ENCODE measurements at regions not wholly inside any gene's neighbourhood (a gene's known extent, or its start where the extent isn't known, plus 50 kb on each side); places are given as distances from the start of the nearest gene placed in this dataset.

DNA sequence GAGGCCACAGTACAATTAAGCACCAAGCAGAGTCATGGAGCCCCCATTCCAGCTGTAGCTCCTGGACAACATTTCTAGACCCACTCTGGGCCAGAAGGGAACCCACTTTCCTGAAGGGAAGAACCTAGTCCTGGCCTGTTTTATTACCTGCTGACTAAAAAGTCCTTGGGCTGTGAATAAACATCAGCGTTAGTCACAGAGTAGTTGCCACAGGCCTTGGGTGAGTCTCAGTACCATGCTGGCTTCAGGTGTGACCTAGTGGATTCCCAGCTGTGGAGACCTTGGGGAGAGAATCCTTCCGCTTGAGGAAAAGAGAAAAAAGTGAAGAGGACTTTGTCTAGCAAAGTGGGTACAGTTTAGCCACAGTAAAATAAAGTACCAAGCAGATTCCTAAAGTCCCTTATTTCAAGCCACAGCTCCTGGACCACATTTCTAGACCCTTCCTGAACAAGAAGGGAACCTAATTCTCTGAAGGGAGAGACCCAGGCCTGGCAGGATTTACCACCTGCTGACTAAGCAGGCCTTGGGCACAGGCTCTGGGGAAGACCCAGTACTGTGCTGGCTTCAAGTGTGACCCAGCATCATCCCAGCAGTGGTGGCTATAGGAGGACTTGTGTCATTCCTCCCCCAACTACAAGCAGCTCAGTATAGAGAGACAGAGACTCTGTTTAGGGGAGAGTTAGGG is 118.3 kb upstream of the KCNH8 start:
- DNase-seq = no peak
- Histone ChIP-seq H3K18ac (ENCODE audit: low read length) (no peak overlapping the region), H3K79me2 (ENCODE audit: control insufficient read depth, insufficient read depth, low read length, poor library complexity) (no peaks in the 10 kb centered on the region), H3K9ac (ENCODE audit: low read length) (no peak overlapping the region), H3K4me1 (ENCODE audit: control insufficient read depth in 1 of 2, insufficient read depth in 2 of 2, low read length in 2 of 2) (no peaks in the 10 kb centered on the region), H2AFZ (ENCODE audit: insufficient read depth, low read length, poor library complexity) (no peak overlapping the region), H2BK5ac (ENCODE audit: low read depth, low read length, poor library complexity) (no peak overlapping the region), H3K4ac (ENCODE audit: low read depth, low read length) (no peak overlapping the region), H3K4me3 (ENCODE audit: low read depth, low read length) (no peak overlapping the region), H2BK120ac (ENCODE audit: insufficient read depth, low read length, poor library complexity) (no peak overlapping the region), H3K27me3 (ENCODE audit: insufficient read depth, low read length) (no peaks in the 10 kb centered on the region), H3K9me3 (ENCODE audit: insufficient read depth, low read depth, low read length) (no peaks in the 10 kb centered on the region), H3K4me2 (ENCODE audit: low read length) (no peak overlapping the region), H3K23ac (ENCODE audit: low read length) (no peak overlapping the region), H3K27ac (ENCODE audit: low read depth, low read length) (no peak overlapping the region), H4K91ac (ENCODE audit: low read depth, low read length) (no peak overlapping the region), H2BK12ac (ENCODE audit: low read length) (no peak overlapping the region), H3K14ac (ENCODE audit: low read length) (no peak overlapping the region), H3K79me1 (ENCODE audit: low read length) (no peaks in the 10 kb centered on the region), H4K12ac (ENCODE audit: low read depth, low read length) (no peak overlapping the region), H2AK5ac (ENCODE audit: low read length) (no peak overlapping the region), H3K36me3 (ENCODE audit: control insufficient read depth in 1 of 2, insufficient read depth in 2 of 2, low read length in 2 of 2) (no peaks in the 10 kb centered on the region), H4K8ac (ENCODE audit: low read depth, low read length) (no peak overlapping the region)
- no CpG with 5 or more reads among the region's 2 CpGs for WGBS (ENCODE audit: extremely low coverage, insufficient coverage, insufficient read length)

DNA sequence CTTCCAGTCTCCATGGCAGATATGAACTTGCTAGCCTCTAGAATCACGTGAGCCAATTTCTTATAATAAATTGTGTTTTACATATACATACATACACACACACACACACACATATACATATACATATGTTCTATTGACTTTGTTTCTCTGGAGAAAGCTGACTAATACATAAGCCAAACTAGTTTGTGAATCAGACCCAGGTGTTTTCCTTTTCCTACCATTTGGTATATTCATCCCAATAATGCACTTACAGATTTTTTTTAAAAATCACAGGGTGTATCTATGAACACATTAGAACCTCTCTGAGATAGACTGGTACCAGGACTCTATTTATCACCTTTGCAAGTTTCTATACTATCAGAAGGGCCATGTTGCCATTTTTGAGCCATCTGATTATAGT is 122.9 kb upstream of the KCNH8 start:
- Histone ChIP-seq H2BK12ac (ENCODE audit: low read length) (no peak overlapping the region), H3K79me1 (ENCODE audit: low read length) (no peaks in the 10 kb centered on the region), H3K9ac (ENCODE audit: low read length) (no peak overlapping the region), H3K36me3 (ENCODE audit: control insufficient read depth in 1 of 2, insufficient read depth in 2 of 2, low read length in 2 of 2) (no peaks in the 10 kb centered on the region), H3K9me3 (ENCODE audit: insufficient read depth, low read depth, low read length) (no peaks in the 10 kb centered on the region), H4K91ac (ENCODE audit: low read depth, low read length) (no peak overlapping the region), H3K4ac (ENCODE audit: low read depth, low read length) (no peak overlapping the region), H4K8ac (ENCODE audit: low read depth, low read length) (no peak overlapping the region), H3K27ac (ENCODE audit: low read depth, low read length) (no peak overlapping the region), H3K4me3 (ENCODE audit: low read depth, low read length) (no peak overlapping the region), H3K4me1 (ENCODE audit: control insufficient read depth in 1 of 2, insufficient read depth in 2 of 2, low read length in 2 of 2) (no peaks in the 10 kb centered on the region), H3K14ac (ENCODE audit: low read length) (no peak overlapping the region), H3K4me2 (ENCODE audit: low read length) (no peak overlapping the region), H2AK5ac (ENCODE audit: low read length) (no peak overlapping the region), H3K18ac (ENCODE audit: low read length) (no peak overlapping the region), H4K12ac (ENCODE audit: low read depth, low read length) (no peak overlapping the region), H3K79me2 (ENCODE audit: control insufficient read depth, insufficient read depth, low read length, poor library complexity) (no peaks in the 10 kb centered on the region), H2BK5ac (ENCODE audit: low read depth, low read length, poor library complexity) (no peak overlapping the region), H2AFZ (ENCODE audit: insufficient read depth, low read length, poor library complexity) (no peak overlapping the region), H2BK120ac (ENCODE audit: insufficient read depth, low read length, poor library complexity) (no peak overlapping the region), H3K27me3 (ENCODE audit: insufficient read depth, low read length) (no peaks in the 10 kb centered on the region), H3K23ac (ENCODE audit: low read length) (no peak overlapping the region)
- WGBS (ENCODE audit: extremely low coverage, insufficient coverage, insufficient read length) = no CpG with 5 or more reads among the region's 1 CpG
- no peak for DNase-seq

DNA sequence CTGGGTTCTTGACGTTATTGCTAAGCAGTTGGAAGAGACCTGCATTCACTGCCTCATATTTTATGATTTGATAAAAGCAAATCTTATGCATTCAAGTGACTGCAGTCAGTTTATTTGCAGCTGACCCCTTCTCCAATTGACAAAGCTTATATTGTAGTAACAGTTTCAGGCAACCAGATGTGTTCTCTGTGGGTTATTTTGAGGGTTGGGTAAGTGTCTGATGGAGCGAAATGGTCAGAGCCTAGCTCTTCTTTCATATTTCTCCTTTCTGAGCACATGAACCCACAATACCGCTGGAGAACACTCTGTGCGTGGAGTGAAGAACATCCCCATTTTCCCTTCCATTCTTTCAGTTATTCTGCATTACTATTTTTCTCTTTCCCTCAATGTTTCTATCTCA is 125.8 kb upstream of the KCNH8 start:
- H3K9ac ChIP-seq (ENCODE audit: low read length) = no peak overlapping the region
- H4K12ac ChIP-seq (ENCODE audit: low read depth, low read length) = no peak overlapping the region
- H2BK5ac ChIP-seq (ENCODE audit: low read depth, low read length, poor library complexity) = no peak overlapping the region

DNA sequence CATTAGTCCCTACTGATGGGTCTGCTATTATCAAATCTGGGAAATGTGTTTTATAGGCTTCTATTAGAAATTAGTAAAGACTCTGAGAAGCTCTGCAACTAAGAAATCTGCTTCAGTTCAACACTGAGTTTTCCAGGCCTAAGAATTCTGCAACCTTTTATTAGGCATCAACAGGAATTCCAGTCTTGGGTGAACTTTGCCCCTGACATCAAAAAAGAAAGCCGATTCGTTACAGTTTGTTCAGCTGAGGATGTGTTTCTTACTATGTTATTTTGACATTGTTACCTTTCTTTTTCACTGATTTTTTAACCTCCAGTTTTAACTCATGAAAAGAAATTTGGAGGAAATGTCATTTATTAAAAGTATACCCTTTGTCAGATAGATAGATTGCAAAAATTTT is 131.5 kb upstream of the KCNH8 start:
- no peak overlapping the region for H2BK12ac ChIP-seq (ENCODE audit: low read length)
- H3K9me3 ChIP-seq (ENCODE audit: insufficient read depth, low read depth, low read length) = no peaks in the 10 kb centered on the region
- no peak overlapping the region for H3K18ac ChIP-seq (ENCODE audit: low read length)
- no peak overlapping the region for H2AFZ ChIP-seq (ENCODE audit: insufficient read depth, low read length, poor library complexity)
- H3K4me1 ChIP-seq (ENCODE audit: control insufficient read depth in 1 of 2, insufficient read depth in 2 of 2, low read length in 2 of 2) = no peaks in the 10 kb centered on the region
- no peak overlapping the region for H2AK5ac ChIP-seq (ENCODE audit: low read length)
- H4K12ac ChIP-seq (ENCODE audit: low read depth, low read length) = no peak overlapping the region
- H3K27me3 ChIP-seq (ENCODE audit: insufficient read depth, low read length) = no peaks in the 10 kb centered on the region
- H3K4me2 ChIP-seq (ENCODE audit: low read length) = no peak overlapping the region
- no peak overlapping the region for H3K4ac ChIP-seq (ENCODE audit: low read depth, low read length)
- no peak overlapping the region for H3K23ac ChIP-seq (ENCODE audit: low read length)
- no peaks in the 10 kb centered on the region for H3K36me3 ChIP-seq (ENCODE audit: control insufficient read depth in 1 of 2, insufficient read depth in 2 of 2, low read length in 2 of 2)
- no peak overlapping the region for H3K14ac ChIP-seq (ENCODE audit: low read length)
- H4K91ac ChIP-seq (ENCODE audit: low read depth, low read length) = no peak overlapping the region
- no peaks in the 10 kb centered on the region for H3K79me2 ChIP-seq (ENCODE audit: control insufficient read depth, insufficient read depth, low read length, poor library complexity)
- H3K9ac ChIP-seq (ENCODE audit: low read length) = no peak overlapping the region
- H4K8ac ChIP-seq (ENCODE audit: low read depth, low read length) = no peak overlapping the region
- H2BK120ac ChIP-seq (ENCODE audit: insufficient read depth, low read length, poor library complexity) = no peak overlapping the region
- no peak overlapping the region for H2BK5ac ChIP-seq (ENCODE audit: low read depth, low read length, poor library complexity)
- no CpG with 5 or more reads among the region's 2 CpGs for WGBS (ENCODE audit: extremely low coverage, insufficient coverage, insufficient read length)
- H3K79me1 ChIP-seq (ENCODE audit: low read length) = no peaks in the 10 kb centered on the region
- H3K27ac ChIP-seq (ENCODE audit: low read depth, low read length) = no peak overlapping the region
- no peak for DNase-seq
- no peak overlapping the region for H3K4me3 ChIP-seq (ENCODE audit: low read depth, low read length)

More for the DNA sequence above, 125.8 kb upstream of the KCNH8 start:
- no CpG with 5 or more reads among the region's 4 CpGs for WGBS (ENCODE audit: extremely low coverage, insufficient coverage, insufficient read length)
- H4K91ac ChIP-seq (ENCODE audit: low read depth, low read length) = no peak overlapping the region
- DNase-seq = no peak
- H3K4me1 ChIP-seq (ENCODE audit: control insufficient read depth in 1 of 2, insufficient read depth in 2 of 2, low read length in 2 of 2) = no peaks in the 10 kb centered on the region
- H3K4ac ChIP-seq (ENCODE audit: low read depth, low read length) = no peak overlapping the region
- H3K27me3 ChIP-seq (ENCODE audit: insufficient read depth, low read length) = no peaks in the 10 kb centered on the region
- no peaks in the 10 kb centered on the region for H3K79me1 ChIP-seq (ENCODE audit: low read length)
- H3K9me3 ChIP-seq (ENCODE audit: insufficient read depth, low read depth, low read length) = no peaks in the 10 kb centered on the region
- no peaks in the 10 kb centered on the region for H3K79me2 ChIP-seq (ENCODE audit: control insufficient read depth, insufficient read depth, low read length, poor library complexity)
- no peak overlapping the region for H3K14ac ChIP-seq (ENCODE audit: low read length)
- H3K23ac ChIP-seq (ENCODE audit: low read length) = no peak overlapping the region
- no peak overlapping the region for H2AK5ac ChIP-seq (ENCODE audit: low read length)
- H2BK120ac ChIP-seq (ENCODE audit: insufficient read depth, low read length, poor library complexity) = no peak overlapping the region
- H3K27ac ChIP-seq (ENCODE audit: low read depth, low read length) = no peak overlapping the region
- no peak overlapping the region for H4K8ac ChIP-seq (ENCODE audit: low read depth, low read length)
- H3K4me3 ChIP-seq (ENCODE audit: low read depth, low read length) = no peak overlapping the region
- H3K36me3 ChIP-seq (ENCODE audit: control insufficient read depth in 1 of 2, insufficient read depth in 2 of 2, low read length in 2 of 2) = no peaks in the 10 kb centered on the region
- no peak overlapping the region for H2BK12ac ChIP-seq (ENCODE audit: low read length)
- H2AFZ ChIP-seq (ENCODE audit: insufficient read depth, low read length, poor library complexity) = no peak overlapping the region
- no peak overlapping the region for H3K4me2 ChIP-seq (ENCODE audit: low read length)
- no peak overlapping the region for H3K18ac ChIP-seq (ENCODE audit: low read length)
